GM19025 (cell line): ENCODE measurements at regions not wholly inside any gene's neighbourhood (a gene's known extent, or its start where the extent isn't known, plus 50 kb on each side); places are given as distances from the start of the nearest gene placed in this dataset.

Experiments used
- ATAC-seq: cut with Tn5 transposase; IDR thresholded peaks from one replicate; pipeline ENCODE4 v1.9.1; 2021; ENCODE audit warnings: mild to moderate bottlenecking, low read depth, moderate library complexity; ENCODE audit not compliant: unreplicated experiment

DNA sequence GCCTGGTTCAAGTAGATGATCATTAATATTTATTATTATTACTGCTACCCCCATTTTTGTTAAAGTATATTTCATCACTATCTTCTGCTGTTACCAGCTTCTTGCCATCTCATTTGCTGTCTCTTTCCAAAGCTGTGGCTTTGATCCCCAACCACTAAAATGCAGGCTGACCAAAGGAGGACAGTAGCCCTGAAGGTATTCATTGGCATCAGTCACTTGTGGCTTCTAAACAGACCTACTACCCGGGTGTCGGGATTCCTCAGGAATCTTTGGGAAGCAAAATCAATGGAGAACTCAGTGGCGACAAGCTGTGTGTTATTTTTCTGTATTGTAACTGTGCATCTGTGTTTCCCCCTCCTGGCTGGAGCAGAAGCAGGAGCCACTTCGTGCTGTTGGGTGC lies 379.2 kb upstream of the ERCC4 start:
- no peak for ATAC-seq

DNA sequence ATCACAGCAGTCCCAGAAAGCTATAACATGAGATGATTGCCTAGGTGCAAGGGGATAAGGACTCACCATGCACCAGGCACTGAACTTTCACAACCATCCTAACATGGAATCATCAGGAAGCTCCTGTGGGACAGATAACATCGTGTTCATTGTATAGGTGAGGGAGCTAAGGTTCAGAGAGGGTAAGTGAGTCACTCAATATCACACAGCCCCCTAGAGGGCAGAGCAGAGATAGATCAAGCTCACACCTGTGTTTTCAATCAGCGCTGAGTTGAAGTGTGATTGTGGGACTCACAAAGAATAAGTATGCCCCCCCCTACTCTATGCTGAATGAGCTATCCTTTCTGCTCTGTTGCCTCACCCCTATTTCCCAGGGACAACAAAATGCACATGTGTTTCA lies 377.7 kb upstream of the ERCC4 start:
- ATAC-seq, result no peak

DNA sequence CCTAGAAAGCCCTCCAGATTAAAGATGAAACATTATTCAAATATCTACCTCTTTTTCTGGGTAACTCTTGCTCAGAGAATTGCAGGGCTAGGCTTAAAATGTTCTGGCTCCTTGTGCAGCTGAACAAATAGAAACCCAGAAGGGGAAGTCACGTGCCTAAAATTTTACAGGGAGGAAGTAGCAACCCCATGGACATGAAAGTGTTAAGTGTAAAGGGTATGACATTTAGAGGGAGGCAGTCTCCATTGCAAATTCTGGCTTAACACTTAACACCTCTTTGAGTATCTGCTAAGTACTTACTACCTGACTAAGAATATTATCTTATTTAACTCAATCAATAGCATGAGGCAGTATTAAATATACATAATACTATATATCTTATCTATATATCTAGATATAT lies 376.1 kb upstream of the ERCC4 start:
- no peak for ATAC-seq

DNA sequence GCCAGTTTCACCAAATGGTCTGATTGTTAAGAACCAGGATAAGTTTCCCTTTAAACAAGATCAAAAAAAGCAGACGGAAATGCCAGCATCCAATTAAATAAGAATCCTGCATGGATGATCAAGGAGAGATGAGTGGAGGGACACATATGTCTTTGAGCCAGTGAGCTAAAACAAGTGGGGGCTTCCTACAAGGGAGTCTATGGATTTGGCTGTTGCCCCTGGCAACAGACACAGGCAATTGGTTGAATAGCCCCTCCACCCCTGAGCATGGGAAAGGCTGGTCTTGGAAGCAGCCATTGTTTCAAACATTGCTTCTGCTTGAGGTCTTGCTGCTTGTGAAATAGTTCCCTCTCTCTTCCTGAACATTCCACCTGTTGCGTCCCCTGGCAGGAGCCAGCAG lies 374.7 kb upstream of the ERCC4 start:
- ATAC-seq, result no peak

DNA sequence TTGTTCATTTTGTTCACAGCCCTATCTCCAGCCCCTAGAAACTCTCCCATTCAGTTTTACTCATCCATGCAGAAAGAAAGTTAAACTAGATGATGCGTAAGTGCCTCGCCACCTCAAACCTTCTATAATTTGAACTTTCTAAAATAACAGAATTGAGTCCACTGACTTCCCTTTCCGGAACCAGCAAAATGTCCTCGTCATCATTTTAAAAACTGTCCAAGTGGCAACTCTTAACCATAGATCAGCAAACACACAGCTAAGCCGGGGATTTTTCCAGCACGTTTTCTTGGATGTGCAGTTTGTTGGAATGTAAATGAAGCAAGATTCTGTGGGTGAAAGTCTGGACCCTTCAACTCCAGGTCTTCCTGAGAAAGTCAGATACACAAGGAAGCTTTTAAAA lies 369.7 kb upstream of the ERCC4 start:
- no peak for ATAC-seq

DNA sequence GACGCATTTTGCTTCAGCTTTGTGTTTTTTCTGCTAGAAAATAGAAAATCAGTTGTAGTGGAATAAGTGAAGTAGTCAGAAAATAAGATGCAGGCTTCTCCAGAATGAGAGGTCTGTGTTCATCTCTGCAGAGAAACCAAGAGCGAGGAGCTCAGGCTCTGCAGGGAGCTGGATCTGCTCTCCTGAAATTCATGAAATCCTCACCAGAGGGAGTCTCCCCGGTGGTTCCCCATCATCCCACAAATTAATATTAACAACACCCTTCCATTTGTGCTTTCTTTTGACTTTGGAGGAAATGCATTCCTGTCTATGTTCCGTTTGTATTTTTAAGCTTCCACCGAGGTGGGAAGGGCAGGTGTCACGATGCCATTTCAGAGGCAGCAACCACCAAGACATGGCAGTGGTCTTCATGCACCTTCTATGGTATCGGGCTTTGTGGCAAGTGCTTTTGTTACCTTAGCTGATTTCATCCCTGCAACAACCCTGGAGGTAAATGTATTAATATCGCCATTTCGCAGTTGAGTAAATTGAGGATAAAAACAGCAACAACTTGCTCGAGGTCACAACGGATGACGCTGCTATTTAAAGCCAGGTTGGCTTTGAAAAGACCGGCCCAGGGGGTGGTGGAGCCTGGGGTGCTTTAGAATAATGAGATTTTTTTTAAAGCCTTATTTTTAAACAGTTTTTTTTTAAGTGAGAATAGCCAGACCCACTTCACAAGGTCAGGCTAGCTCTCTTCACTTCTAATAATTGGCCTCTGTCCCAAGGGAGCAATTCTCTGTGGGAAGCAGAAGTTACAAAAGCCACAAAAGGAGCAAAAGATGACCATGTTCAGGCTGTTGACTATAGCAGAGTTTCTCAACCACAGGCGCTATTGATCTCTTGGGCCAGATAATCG lies 367.6 kb upstream of the ERCC4 start:
- ATAC-seq, result no peak

DNA sequence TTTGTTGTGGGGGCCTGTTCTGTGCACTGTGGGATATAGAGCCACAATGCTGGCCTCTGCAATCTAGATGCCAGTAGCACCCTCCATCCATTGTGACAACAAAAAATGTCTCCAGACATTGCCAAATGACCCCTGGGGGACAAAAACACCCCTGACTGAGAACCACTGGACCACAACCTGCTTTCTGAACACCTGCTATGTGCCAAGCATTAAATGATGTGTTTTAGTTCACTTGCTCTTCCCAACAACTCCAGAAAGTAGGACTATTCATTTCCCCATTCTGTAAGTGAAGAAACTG lies 367.0 kb upstream of the ERCC4 start:
- ATAC-seq, result no peak

DNA sequence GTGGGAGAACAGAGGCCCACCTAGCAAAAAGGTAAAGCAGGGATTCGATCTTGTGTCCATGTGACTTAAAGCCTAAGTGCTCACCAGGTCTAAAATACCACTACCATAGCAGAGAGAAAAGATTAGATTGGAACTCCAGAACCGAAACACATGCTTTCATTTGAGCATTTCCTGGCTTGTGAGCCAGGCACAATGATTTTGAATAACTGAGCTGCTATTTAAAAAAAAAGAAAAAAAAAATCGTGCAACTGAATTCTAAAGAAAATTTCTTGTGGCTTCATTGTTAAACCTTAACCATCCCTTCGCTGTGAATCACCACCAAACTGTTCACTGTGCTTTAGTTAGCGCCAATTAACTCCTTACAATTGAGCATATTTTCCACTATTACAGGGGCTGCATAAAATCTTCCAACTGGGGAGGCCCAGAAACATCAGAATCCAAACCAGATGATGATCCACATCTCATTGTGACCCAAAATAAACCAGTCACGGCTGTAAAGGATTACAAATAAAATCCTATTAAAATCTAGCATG lies 366.4 kb upstream of the ERCC4 start:
- ATAC-seq, result no peak

DNA sequence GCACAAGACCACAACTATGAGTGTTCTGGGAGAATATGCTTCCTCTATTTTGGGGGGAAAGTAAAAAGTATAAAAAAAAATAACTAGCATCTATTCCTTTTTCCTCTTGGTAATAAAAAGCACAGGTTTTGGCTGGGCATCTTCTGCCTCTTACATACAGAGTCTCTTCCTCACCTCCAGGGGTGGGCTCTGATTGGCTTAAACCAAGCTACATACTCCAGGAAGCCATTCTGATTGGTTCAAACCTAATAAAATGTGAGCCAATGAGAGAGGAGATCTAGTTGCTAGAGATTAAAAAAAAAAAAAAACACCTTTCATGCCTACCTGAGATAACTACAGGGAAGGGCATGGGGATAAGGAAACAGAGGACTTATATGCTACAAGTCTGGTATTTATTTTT lies 365.9 kb upstream of the ERCC4 start:
- no peak for ATAC-seq

DNA sequence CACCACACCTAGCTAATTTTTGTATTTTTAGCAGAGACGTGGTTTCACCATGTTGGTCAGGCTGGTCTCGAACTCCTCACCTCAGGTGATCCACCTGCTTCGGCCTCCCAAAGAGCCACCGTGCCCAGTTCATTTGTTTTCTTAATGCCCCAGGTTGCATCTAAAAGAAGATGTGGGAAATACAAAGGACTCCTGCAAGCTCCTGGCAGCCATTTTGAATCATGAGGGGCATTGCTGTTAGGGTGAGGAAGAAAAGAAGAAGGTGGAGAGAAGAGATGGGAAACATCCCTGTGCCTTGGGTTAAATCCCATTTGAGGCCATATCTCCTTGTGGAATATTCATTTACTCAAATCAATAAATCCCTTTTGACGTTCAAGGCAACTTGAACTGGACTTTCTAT lies 365.3 kb upstream of the ERCC4 start:
- no peak for ATAC-seq

DNA sequence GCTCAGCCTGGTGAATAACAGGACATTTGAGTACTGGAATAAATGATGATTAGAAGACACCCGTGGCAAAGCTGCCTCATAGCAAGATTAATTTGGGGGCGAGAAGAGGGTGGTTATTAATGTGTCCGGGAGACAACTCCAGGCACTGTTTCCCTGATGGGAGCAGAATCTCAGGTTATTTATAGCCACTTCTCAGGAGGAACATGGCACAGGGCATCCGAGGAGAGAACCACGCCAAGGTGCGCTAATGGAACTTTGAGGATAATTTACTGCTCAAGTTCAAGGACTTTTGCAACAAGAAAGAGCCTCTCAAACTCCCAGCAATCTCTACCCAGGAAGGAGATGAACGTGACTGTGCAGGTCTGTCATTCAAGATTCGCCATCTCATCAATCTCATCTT lies 362.5 kb upstream of the ERCC4 start:
- ATAC-seq, result no peak

DNA sequence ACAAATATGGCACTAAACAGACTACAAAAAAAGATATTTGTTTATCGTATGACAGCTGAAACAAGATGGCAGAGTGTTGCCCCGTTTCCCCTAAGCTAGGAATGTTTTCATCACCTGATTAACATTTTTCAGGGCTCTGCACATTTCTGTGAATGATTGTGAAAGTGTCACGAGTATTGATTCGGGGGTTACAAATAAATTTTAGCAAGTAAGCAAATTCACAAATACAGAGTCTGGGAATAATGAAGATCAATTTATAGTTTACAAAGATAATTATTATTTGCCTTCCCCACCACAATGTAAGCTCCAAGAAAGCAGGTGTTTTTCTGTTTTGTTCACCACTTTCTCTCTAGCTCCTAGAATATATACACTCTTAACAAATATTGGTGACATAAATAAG lies 361.2 kb upstream of the ERCC4 start:
- ATAC-seq, result no peak

DNA sequence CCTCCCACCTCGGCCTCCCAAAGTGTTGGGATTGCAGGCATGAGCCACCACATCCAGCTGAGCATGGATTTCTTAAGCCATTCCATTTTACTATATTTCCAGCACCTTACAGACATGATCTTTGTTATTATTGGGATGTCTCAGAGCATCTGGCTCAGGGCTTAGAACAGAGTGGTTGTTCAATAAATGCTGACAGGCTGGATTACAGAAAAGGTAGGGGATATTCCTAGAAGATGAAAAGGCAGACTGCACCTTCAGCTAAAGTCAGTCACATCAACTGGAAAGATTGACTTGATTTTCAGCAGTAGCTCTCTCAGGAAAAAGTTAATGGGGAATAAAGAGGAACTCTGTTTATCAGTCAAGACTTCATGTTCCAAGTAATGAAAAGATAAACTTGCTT lies 360.3 kb upstream of the ERCC4 start:
- no peak for ATAC-seq

DNA sequence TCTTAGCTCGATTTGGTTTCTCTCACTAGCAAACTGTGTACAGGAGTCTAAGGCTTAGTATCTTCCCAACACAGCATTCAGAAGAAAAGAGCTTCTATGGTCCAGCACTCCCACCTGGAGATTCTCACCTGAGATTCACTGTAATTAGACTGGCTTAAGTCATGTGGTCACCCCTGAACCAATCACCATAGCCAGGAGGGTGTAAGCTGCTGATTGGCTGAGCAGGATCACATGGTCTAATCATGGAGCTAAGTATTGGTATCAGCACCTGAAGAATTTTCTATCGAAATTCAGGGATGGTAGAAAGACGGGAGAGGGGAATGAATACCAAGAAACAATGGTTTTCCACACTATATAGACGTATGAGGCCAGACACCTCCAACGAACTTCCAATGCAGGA lies 359.8 kb upstream of the ERCC4 start:
- ATAC-seq, result no peak

DNA sequence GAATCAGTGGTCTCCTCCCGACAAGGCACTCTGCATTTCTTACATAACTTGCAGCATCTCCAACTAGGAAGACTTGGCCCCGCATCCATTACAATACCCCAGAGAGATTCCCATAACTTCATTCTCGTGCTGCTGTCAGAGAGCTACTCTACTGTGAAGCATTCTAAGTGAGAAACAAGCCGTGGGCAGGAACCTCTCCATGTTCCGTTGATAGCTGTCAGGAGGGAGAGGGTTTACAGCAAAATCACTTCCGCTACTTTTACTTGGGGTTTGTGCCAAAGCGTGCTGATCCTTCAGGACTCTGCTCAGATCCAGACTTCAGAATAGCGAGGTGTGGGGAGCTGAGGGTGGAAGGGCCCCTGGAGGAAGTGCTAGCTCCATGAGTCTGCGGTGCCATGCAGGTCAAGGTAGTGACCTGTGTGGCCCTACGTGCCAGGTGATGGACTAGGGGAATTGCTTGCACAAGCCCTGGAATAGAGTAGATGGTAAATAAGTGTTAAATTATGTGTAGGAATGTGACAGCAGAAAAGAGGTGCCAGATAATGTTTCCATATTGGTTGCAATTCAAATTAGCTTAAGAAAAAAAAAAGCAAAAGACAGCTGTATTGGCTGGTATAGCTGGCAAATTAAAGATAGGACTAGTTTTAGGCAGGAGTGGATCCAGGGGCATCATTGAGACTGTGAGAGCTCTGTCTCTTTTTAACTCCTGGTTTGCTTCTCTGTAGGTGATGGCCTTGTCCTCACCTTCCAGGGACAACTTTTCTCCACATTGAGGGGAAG lies 358.5 kb upstream of the ERCC4 start:
- no peak for ATAC-seq

DNA sequence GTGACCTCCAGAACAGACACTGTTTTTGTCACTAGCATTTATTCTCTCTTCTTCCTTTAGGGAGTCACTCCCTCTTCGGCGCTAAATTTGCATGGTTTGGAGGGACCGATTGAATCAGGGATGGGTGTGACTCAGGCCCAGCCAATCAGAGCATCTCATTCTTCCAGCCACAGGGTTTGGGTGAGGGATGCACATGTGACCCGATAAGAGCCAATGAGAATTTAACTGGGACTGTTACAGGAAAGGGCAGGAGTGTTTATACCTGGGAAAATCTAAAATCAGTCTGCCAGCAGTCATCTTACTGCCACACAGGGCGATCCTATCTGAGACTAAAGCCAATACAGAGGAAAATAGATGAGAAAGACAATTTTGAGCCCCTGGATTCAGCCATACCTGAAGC lies 351.2 kb upstream of the ERCC4 start:
- ATAC-seq, result no peak

DNA sequence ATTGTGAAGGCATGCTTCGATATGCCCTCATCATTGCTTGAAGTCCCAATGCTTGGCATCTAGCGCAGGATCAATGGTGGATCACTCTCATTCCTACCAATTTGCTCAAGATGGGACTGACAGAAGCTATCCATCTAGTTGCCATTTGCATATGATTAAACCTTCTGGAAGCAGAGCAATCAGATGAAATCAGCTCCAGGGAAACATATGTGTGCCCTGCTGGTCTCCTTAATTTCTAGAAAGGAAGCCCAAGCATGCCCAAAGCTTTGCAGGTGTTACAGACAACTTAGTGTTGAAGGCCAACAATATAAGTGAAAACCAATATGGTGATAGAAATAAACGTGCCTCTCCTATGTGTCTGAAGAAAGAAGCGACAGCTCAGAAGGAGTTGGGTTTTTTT lies 350.0 kb upstream of the ERCC4 start:
- ATAC-seq, result no peak

DNA sequence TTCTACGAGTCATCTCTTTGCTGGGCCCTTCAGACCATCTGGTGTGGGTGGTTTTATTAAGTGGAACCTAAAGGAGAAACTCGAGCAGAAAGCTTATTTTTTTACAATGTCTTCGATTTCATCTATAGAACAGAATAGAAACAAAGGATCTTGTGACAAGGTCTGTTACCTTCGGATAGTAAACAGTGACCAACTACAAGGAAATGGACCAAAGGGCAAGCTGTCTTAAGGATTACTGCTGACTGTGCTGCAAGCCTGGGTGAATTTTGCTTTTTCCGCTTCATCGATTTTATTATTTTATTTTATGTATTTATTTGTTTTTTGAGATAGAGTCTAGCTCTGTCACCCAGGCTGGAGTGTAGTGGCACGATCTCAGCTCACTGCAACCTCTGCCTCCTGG lies 348.9 kb upstream of the ERCC4 start:
- no peak for ATAC-seq

DNA sequence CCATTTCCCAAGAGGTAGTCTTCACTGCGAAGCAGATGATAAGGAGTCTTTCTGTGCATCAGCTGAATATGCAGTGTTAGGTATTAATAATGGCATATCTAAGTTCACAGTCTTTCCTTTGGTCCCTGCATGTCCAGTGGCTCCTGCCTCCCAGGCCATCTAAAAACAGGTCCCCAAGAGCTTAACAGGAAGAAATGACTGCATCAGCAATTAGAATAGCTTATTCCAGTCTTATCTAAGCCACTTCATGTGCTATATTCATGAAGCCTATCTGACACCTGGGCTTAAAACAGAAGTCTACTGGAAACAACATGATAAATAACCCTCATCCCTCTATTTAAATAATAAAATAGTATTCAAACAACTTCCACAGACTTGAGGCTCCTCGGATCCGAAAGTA lies 346.1 kb upstream of the ERCC4 start:
- no peak for ATAC-seq

DNA sequence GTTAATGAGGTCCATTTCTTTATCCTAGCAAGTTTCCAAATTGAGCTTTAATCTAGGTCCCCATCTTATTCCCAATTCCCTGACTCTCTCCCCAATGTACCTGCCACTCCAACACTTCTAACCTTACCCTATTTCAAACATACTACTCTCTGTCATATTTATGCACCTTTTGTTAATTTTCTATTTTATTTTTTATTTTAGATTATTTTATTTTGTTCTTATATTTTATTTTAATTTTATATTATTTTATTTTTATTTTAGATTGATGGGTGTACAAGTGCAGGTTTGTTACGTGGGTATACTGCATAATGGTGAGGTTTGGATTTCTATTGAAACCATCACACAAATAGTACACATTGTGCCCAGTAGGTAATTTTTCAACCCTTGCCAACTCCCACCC lies 333.9 kb upstream of the ERCC4 start:
- ATAC-seq, result no peak

DNA sequence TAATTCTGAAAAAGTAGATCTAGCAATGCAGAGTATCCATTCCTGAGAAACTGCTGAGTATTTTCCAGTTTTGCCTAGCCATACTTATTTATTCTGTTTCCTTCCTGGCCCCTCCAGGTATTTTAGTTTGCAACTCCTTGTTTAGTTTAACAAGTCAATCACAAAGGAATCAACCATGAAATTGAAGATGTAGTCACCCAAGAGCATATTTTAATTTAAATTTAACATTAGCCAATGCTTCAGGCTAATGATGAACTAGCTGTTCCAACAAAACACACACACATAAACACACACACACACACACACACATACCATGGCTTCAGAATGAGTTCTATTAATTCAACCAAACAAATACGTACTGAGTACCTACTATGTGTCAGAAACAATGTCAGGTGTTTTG lies 332.8 kb upstream of the ERCC4 start:
- ATAC-seq, result no peak

DNA sequence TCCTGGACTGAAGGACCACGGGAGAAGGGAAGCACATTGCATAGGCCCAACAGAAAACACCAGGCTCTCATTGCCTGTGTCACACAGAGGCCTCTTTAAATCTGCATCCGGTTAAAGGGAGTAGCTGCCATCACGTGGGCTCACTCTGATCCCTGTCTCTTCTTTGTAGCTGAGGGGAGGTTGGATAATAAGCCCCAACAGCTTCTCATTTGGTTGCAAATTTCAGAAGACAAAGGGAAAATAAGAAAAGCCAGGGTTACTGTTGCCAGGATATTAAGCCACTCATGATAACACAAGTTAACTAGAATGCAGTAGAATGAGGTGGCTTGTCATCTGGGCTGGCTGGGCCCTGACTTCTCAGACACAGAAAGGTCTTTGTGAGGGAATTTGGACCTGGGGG lies 325.1 kb upstream of the ERCC4 start:
- ATAC-seq, result no peak
